NB4 (cell line): ENCODE measurements at regions not wholly inside any gene's neighbourhood (a gene's known extent, or its start where the extent isn't known, plus 50 kb on each side); places are given as distances from the start of the nearest gene placed in this dataset.
A peak's percentile ranks its signal among the peaks of the same experiment; 100 is the strongest.

Experiments used
- DNase-seq: peaks from one replicate; pipeline ENCODE4 v3.0.0; 2010; ENCODE audit warnings: low read depth
- H3K4me3 ChIP-seq: one replicate; pipeline ENCODE4 v1.5.1; 2011; ENCODE audit warnings: mild to moderate bottlenecking, low read depth, low read length, moderate library complexity
- MYC ChIP-seq: IDR thresholded peaks from 2 replicates; pipeline ENCODE4 v1.6.1; 2011; ENCODE audit warnings: low read depth, low read length
- POLR2A ChIP-seq: IDR thresholded peaks from 2 replicates; pipeline ENCODE4 v1.6.1; 2011; ENCODE audit warnings: mild to moderate bottlenecking; ENCODE audit not compliant: insufficient read length; ENCODE audit errors: extremely low read depth
- TF ChIP-seq, protein P1 (sequence below): IDR thresholded peaks from 2 replicates; pipeline ENCODE4 v1.6.1; 2011; ENCODE audit warnings: low read depth, low read length
- TF ChIP-seq, protein P2 (sequence below): IDR thresholded peaks from one replicate; pipeline ENCODE4 v1.5.1; 2012; ENCODE audit warnings: low read depth, low read length

DNA sequence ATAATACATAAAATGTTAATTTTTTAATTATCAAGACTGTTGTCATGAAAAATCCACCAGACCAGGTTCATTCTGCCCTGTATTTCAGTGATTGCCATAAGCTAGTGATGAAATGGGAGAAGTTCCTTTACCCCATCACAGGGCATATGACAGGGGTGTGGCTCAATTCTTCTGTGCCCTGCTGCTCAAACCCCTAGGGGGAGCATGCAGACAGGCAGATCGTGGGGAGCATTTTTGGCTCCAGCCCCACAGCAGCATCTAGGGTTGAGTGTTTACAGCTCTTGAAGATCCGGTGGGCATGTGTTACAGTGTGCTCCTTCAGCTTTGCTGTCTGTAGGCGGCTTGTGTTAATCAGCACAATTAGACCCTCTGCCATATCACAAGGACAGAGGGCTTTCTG is 700.7 kb downstream of the PCDH18 start:
- no peak overlapping the region for H3K4me3 ChIP-seq
- DNase-seq, result peak; percentile 11
- TF ChIP-seq POLR2A, result no peak
- no peak for TF ChIP-seq MYC
- TF ChIP-seq, protein P1, sequence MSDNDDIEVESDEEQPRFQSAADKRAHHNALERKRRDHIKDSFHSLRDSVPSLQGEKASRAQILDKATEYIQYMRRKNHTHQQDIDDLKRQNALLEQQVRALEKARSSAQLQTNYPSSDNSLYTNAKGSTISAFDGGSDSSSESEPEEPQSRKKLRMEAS, result no peak
- TF ChIP-seq, protein P2, sequence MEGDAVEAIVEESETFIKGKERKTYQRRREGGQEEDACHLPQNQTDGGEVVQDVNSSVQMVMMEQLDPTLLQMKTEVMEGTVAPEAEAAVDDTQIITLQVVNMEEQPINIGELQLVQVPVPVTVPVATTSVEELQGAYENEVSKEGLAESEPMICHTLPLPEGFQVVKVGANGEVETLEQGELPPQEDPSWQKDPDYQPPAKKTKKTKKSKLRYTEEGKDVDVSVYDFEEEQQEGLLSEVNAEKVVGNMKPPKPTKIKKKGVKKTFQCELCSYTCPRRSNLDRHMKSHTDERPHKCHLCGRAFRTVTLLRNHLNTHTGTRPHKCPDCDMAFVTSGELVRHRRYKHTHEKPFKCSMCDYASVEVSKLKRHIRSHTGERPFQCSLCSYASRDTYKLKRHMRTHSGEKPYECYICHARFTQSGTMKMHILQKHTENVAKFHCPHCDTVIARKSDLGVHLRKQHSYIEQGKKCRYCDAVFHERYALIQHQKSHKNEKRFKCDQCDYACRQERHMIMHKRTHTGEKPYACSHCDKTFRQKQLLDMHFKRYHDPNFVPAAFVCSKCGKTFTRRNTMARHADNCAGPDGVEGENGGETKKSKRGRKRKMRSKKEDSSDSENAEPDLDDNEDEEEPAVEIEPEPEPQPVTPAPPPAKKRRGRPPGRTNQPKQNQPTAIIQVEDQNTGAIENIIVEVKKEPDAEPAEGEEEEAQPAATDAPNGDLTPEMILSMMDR, result no peak

DNA sequence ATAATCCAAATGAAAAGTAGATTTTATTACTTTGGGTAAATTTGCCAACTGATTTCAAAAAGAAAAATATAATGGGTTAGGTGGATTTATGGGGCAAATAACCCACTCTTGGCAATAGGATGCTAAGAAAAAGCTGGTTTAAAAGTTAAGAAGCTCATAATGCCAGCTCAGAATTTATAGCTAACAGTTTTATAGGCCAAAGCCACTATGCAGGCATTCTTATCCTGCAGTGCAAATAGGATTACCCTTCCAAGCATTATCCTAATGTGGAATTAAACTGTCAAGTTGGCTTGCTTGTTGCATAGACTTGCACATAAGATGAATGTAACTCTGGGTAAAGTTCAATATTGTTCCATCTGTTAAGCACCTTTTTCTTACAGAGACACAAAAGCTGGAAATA is 703.0 kb downstream of the PCDH18 start:
- no peak for DNase-seq
- no peak overlapping the region for H3K4me3 ChIP-seq
- TF ChIP-seq, protein P1, result no peak
- TF ChIP-seq MYC (no peak), POLR2A (no peak)

DNA sequence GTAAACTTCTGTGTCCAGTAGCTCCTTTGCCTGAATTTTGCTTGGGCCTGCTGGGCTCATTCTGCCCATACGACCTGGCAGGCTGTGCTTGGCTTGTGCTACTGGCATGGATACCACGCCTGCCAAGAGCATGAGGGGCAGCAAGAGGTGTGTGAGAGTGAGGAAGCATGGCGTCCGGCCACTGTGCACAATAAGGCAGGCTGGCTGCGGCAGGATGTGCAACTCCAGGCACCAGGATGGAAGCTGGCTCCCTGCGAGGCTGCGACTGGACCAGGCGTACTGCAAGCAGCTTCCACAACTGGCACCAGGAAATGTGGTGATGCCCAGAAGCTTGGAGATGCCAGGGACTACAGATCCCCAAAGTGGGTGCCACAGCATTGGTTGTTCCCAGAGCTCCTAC is 709.3 kb downstream of the PCDH18 start:
- DNase-seq, result no peak
- TF ChIP-seq POLR2A (no peak), MYC (no peak)
- TF ChIP-seq, protein P1, result no peak
- TF ChIP-seq, protein P2, result no peak
- no peak overlapping the region for H3K4me3 ChIP-seq

DNA sequence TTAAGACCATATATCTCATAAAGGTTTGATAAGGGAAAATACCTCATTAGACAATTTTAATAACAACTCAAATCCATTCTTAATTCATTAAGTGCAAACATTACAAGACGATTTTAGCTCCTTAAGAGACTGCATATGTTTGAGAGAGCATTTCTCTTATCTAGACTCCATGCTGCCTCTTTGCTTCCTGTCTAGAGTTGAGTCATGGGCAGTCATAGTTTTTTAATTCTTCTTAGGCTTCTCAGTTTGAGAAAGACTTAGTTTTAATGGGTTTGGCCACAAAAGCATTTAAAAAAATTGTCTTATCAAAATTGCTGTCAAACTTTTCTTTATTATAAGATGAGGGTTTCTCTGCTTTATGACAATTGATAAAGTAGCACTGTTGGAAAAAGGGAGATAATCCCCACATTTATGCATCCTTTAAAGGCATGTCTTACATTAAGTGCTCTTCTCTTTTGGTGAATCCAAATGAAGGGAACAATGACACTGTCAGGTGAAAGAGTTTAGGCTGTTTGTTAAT is 713.4 kb downstream of the PCDH18 start:
- no peak for DNase-seq
- TF ChIP-seq, protein P2, result no peak
- TF ChIP-seq POLR2A (no peak), MYC (no peak)
- TF ChIP-seq, protein P1, result no peak
- H3K4me3 ChIP-seq, result no peak overlapping the region

DNA sequence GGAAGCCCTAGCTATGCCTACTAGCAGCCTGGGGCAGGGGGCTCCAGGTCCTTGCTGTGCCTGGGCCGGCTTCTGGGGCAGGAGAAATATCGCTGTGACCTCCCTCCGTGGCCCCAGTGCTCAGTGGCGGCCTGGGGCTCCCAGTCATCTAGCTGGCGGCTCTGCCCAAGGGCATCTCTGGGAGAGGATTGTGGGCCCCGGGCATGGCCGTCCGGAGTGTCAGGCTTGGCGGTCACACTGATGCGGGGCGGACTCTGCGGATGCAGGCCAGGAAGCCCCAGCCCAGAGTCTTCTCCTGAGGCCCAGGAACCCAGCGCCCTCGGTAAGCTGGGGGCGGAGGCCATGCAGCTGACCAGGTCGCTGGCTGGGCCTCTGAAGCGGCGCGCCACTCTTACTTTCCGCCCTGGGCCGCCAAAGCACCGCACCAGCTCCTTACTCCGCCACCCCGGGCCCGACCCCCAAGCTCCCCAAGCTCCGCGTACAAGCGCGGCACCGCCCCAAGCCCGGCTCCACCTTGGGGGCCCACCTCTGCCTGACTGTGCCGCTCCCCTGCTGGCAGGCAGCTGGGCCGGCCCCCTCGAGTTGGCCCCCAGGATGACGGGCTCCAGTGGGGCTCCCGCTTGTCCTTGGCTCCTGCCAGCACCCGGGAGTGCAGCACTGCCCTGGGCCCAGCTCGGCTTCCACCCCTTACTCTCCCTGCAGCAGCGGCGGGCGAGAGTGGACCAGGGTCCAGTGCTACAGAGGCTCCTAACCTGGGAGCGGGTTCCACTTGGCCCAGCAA is 720.0 kb downstream of the PCDH18 start:
- TF ChIP-seq, protein P2, result no peak
- TF ChIP-seq, protein P1, result no peak
- TF ChIP-seq MYC (no peak), POLR2A (no peak)
- no peak overlapping the region for H3K4me3 ChIP-seq
- DNase-seq, result no peak

DNA sequence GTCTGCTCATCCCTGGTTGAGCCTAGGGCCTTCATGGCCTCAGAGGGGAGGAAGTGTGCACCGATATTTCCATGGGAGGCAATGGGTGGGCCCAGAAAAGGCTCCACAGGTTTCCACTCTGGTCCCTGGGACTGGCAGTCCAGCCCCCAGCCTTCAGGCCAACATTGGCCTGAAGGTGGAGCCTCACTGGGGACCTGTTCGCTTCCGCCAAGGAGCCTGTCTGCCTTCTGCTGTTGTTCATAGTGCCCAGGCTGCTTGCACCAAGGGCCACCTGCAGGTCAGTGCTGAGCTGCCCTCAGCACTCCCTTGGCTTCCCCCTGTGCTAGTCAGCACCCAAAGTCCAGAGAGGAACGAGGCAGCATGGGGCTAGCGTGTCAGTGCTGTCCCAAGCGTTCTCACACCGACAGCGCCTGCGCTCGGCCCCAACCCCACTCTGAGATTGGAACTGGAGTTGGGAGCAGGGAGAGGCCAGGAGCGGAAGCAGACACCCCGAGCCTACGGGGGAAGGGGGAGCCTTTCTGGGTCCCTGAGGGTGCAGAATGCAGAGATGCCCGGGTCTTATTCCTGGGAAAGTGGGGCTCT is 720.7 kb downstream of the PCDH18 start:
- no peak for DNase-seq
- H3K4me3 ChIP-seq, result no peak overlapping the region
- TF ChIP-seq, protein P2, result no peak
- TF ChIP-seq MYC (no peak), POLR2A (no peak)
- TF ChIP-seq, protein P1, result no peak
